GM04503 (cell line): ENCODE measurements at regions not wholly inside any gene's neighbourhood (a gene's known extent, or its start where the extent isn't known, plus 50 kb on each side); places are given as distances from the start of the nearest gene placed in this dataset.

Source experiments
- DNase-seq: peaks from one replicate; pipeline ENCODE4 v3.0.0-alpha.2; 2012; ENCODE audit warnings: low read depth

GRCh38 chr6:156410649-156411048 lies 366.5 kb upstream of the ARID1B start:
- no peak for DNase-seq

- DNase-seq, result no peak
Observed at GRCh38 chr6:156408655-156409054, 368.5 kb upstream of the ARID1B start.

- DNase-seq, result no peak
Observed at GRCh38 chr6:156407334-156407733, 369.8 kb upstream of the ARID1B start.

GRCh38 chr6:156406688-156407087 lies 370.5 kb upstream of the ARID1B start:
- no peak for DNase-seq

GRCh38 chr6:156406099-156406498 lies 371.1 kb upstream of the ARID1B start:
- no peak for DNase-seq

- no peak for DNase-seq
Observed at GRCh38 chr6:156402628-156403027, 374.6 kb upstream of the ARID1B start.

- DNase-seq, result no peak
Observed at GRCh38 chr6:156402227-156402626, 375.0 kb upstream of the ARID1B start.

- no peak for DNase-seq
Observed at GRCh38 chr6:156400487-156400886, 376.7 kb upstream of the ARID1B start.

GRCh38 chr6:156398966-156399365 lies 378.2 kb upstream of the ARID1B start:
- DNase-seq, result no peak

GRCh38 chr6:156398371-156398770 lies 378.8 kb upstream of the ARID1B start:
- DNase-seq, result no peak

- DNase-seq, result no peak
Observed at GRCh38 chr6:156396791-156397418, 380.3 kb upstream of the ARID1B start.

GRCh38 chr6:156396068-156396771 lies 381.0 kb upstream of the ARID1B start:
- DNase-seq, result no peak

GRCh38 chr6:156395276-156395675 lies 381.9 kb upstream of the ARID1B start:
- DNase-seq, result no peak

- no peak for DNase-seq
Observed at GRCh38 chr6:156392648-156393047, 384.5 kb upstream of the ARID1B start.

GRCh38 chr6:156391977-156392376 lies 385.2 kb upstream of the ARID1B start:
- no peak for DNase-seq

- DNase-seq, result no peak
Observed at GRCh38 chr6:156391061-156391672, 386.0 kb upstream of the ARID1B start.

- no peak for DNase-seq
Observed at GRCh38 chr6:156390621-156391020, 386.6 kb upstream of the ARID1B start.

GRCh38 chr6:156389296-156389695 lies 387.9 kb upstream of the ARID1B start:
- DNase-seq, result no peak

- no peak for DNase-seq
Observed at GRCh38 chr6:156387472-156387871, 389.7 kb upstream of the ARID1B start.

GRCh38 chr6:156383059-156383458 lies 394.1 kb upstream of the ARID1B start:
- DNase-seq, result no peak

GRCh38 chr6:156379392-156380289 lies 397.5 kb upstream of the ARID1B start:
- DNase-seq, result no peak

GRCh38 chr6:156378853-156379252 lies 398.3 kb upstream of the ARID1B start:
- no peak for DNase-seq
